B cell (primary cell): ENCODE measurements at regions not wholly inside any gene's neighbourhood (a gene's known extent, or its start where the extent isn't known, plus 50 kb on each side); places are given as distances from the start of the nearest gene placed in this dataset.

Experiments used
- ATAC-seq: fragments of 200-7000 bp; cut with Tn5 transposase; one replicate; pipeline ENCODE4 v1.10.0; 2021; ENCODE audit warnings: low read depth, mild to moderate bottlenecking, moderate number of reproducible peaks, moderate library complexity
- CTCF ChIA-PET: fragments of 350-600 bp; sonication (Branson Sonifier 250); formaldehyde crosslinking; loops from one replicate; lab custom pipeline; 2021; ENCODE audit warnings: antibody characterized with exemption, inconsistent platforms; lab: Charles Lee
- POLR2A ChIA-PET: fragments of 350-600 bp; sonication (Branson Sonifier 250); formaldehyde crosslinking; loops from one replicate; lab custom pipeline; 2021; ENCODE audit warnings: antibody characterized with exemption; lab: Charles Lee
- DNase-seq: peaks from one replicate; pipeline ENCODE4 v3.0.0; 2013
- H2AFZ ChIP-seq: 2 replicates; pipeline ENCODE4 v1.6.1; 2012; ENCODE audit warnings: mild to moderate bottlenecking, low read depth, low read length; ENCODE audit not compliant: insufficient read depth, poor library complexity, severe bottlenecking
- H3K27ac ChIP-seq, 2 donors: 1 replicate in 1 of 2; 2 replicates in 1 of 2; pipeline ENCODE4 v1.5.1; 2012 to 2013; ENCODE audit warnings: low read length in 2 of 2, mild to moderate bottlenecking in 2 of 2, moderate library complexity in 1 of 2
- H3K27me3 ChIP-seq, 4 experiments: fragments of 200-600 bp in 1 of 4; sonication (generic) in 1 of 4; replicated peaks in 1 of 4; 1 replicate in 2 of 4; 2 replicates in 2 of 4; pipeline versions ENCODE4 v1.6.1 to v1.7.0; 2013 to 2016; ENCODE audit warnings: low read length in 3 of 4, mild to moderate bottlenecking in 2 of 4, mixed read lengths in 1 of 4, moderate library complexity in 1 of 4; ENCODE audit not compliant: insufficient read depth in 4 of 4, control insufficient read depth in 3 of 4; ENCODE audit errors: control extremely low read depth in 1 of 4
- H3K36me3 ChIP-seq, 2 experiments: replicated peaks in 1 of 2; 1 replicate in 1 of 2; 2 replicates in 1 of 2; pipeline versions ENCODE4 v1.6.1 to v1.7.1; 2013; ENCODE audit warnings: low read length in 1 of 2; ENCODE audit not compliant: insufficient read depth in 2 of 2, control insufficient read depth in 1 of 2; ENCODE audit errors: control extremely low read depth in 1 of 2, extremely low read depth in 1 of 2
- H3K4me1 ChIP-seq, 2 donors: fragments of 200-600 bp in 1 of 2; sonication (generic) in 1 of 2; 1 replicate in 1 of 2; 2 replicates in 1 of 2; pipeline versions ENCODE4 v1.5.1 to v1.6.1; 2013 to 2017; ENCODE audit warnings: low read length in 2 of 2; ENCODE audit not compliant: control insufficient read depth in 2 of 2, insufficient read depth in 2 of 2
- H3K4me2 ChIP-seq: replicated peaks from 2 replicates; pipeline ENCODE3; 2012; ENCODE audit warnings: mild to moderate bottlenecking, low read depth, low read length; ENCODE audit not compliant: poor library complexity, severe bottlenecking
- H3K4me3 ChIP-seq, 5 experiments: fragments of 200-600 bp in 1 of 5; sonication (generic) in 1 of 5; 1 replicate in 3 of 5; 2 replicates in 2 of 5; pipeline versions ENCODE4 v1.5.1 to v1.7.0; 2011 to 2016; ENCODE audit warnings: low read length in 4 of 5, mild to moderate bottlenecking in 4 of 5, low read depth in 2 of 5, control low read depth in 1 of 5, moderate library complexity in 1 of 5; ENCODE audit not compliant: insufficient read depth in 1 of 5; ENCODE audit errors: control extremely low read depth in 1 of 5, extremely low read depth in 1 of 5
- H3K79me2 ChIP-seq: fragments of 200-600 bp; sonication (generic); one replicate; pipeline ENCODE4 v1.6.0; 2016; ENCODE audit warnings: low read length; ENCODE audit not compliant: control insufficient read depth, insufficient read depth
- H3K9ac ChIP-seq: fragments of 200-600 bp; sonication (generic); 2 replicates; pipeline ENCODE4 v1.6.1; 2017; ENCODE audit warnings: mild to moderate bottlenecking, low read length, moderate library complexity
- H3K9me3 ChIP-seq, 3 donors: one replicate each; pipeline versions ENCODE4 v1.6.1 to v1.7.1; 2013; ENCODE audit warnings: low read length in 2 of 3; ENCODE audit not compliant: control insufficient read depth in 2 of 3, insufficient read depth in 1 of 3; ENCODE audit errors: control extremely low read depth in 1 of 3
- H4K20me1 ChIP-seq: 2 replicates; pipeline ENCODE4 v1.6.0; 2012; ENCODE audit warnings: mild to moderate bottlenecking, low read length; ENCODE audit not compliant: insufficient read depth, control insufficient read depth, poor library complexity, severe bottlenecking
- H3K27ac Mint-ChIP-seq: one replicate; pipeline ENCODE4 v1.8.0; 2021; ENCODE audit warnings: mixed read lengths
- H3K27me3 Mint-ChIP-seq: one replicate; pipeline ENCODE4 v1.8.0; 2021; ENCODE audit warnings: mixed read lengths
- H3K4me1 Mint-ChIP-seq: one replicate; pipeline ENCODE4 v1.8.0; 2021; ENCODE audit warnings: mixed read lengths
- H3K4me3 Mint-ChIP-seq: one replicate; pipeline ENCODE4 v1.8.0; 2021; ENCODE audit warnings: mixed read lengths
- H3K9me3 Mint-ChIP-seq: one replicate; pipeline ENCODE4 v1.8.0; 2022; ENCODE audit warnings: mixed read lengths; ENCODE audit not compliant: insufficient read depth
- EZH2 ChIP-seq: IDR thresholded peaks from 2 replicates; pipeline ENCODE4 v1.6.1; 2012; ENCODE audit warnings: borderline replicate concordance, low read depth, mild to moderate bottlenecking, moderate library complexity, low read length; ENCODE audit not compliant: insufficient read depth, poor library complexity, severe bottlenecking
- WGBS: methylation state at CpG from one replicate; pipeline ENCODE4 v1.1.5; 2013; ENCODE audit warnings: missing lambda C conversion rate; ENCODE audit not compliant: insufficient coverage; 5-methylcytosine and 5-hydroxymethylcytosine counted together
- intact Hi-C: fragments of 100-400 bp; cut with micrococcal nuclease; formaldehyde crosslinking; loops from one replicate; pipeline ENCODE4 v1.10.0; 2022
- TF ChIP-seq, protein P1 (sequence below): fragments of 200-600 bp; IDR thresholded peaks from one replicate; pipeline ENCODE4 v1.8.0; 2022; ENCODE audit warnings: antibody characterized with exemption, mild to moderate bottlenecking

DNA sequence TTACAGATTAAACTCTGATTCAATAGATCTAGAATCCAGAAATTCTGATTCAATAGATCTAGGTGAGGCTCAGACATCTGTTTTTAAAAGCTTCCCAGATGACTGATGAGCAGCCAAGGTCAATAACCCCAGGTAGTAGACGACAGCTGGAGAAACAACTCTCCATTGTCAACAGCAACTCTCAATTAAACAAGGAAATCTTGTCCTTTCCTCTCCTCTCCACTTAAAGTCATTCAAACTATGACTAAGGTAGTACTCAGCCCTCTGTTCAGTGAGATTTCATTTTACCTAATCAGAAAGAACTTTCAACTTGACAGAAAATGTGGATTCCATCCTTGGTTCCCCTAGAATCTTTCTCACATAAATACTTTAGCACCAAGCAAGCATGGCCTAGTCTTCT is 94.6 kb upstream of the SCG2 start:
- ChIA-PET POLR2A (no interaction called here), CTCF (interaction anchor here (1.5 kb wide), 1 partner anchor 954 kb away, joined by 3 read pairs; no protein-coding TSS in a partner anchor)
- H3K9me3 Mint-ChIP-seq = no peaks in the 10 kb centered on the region
- peaks cover 2% of the 10 kb centered on the region for H3K4me1 Mint-ChIP-seq
- H3K4me1 ChIP-seq = no peaks in the 10 kb centered on the region
- H3K4me3 ChIP-seq = no peak overlapping the region
- DNase-seq (no peak), ATAC-seq (no peak)
- H3K27ac ChIP-seq = no peak overlapping the region
- peaks cover 4% of the 10 kb centered on the region for H3K27me3 Mint-ChIP-seq
- no peak overlapping the region for H2AFZ ChIP-seq
- no peak overlapping the region for H3K4me3 Mint-ChIP-seq
- H3K9ac ChIP-seq = no peak overlapping the region
- 63% methylated on average over 1 of the region's 1 CpG for WGBS
- H3K36me3 ChIP-seq = no peaks in the 10 kb centered on the region
- intact Hi-C loops = no loop called here
- no peaks in the 10 kb centered on the region for H3K79me2 ChIP-seq
- no peak overlapping the region for H3K27ac Mint-ChIP-seq
- H3K27me3 ChIP-seq = no peaks in the 10 kb centered on the region
- H3K9me3 ChIP-seq = no peaks in the 10 kb centered on the region
- TF ChIP-seq, protein P1, sequence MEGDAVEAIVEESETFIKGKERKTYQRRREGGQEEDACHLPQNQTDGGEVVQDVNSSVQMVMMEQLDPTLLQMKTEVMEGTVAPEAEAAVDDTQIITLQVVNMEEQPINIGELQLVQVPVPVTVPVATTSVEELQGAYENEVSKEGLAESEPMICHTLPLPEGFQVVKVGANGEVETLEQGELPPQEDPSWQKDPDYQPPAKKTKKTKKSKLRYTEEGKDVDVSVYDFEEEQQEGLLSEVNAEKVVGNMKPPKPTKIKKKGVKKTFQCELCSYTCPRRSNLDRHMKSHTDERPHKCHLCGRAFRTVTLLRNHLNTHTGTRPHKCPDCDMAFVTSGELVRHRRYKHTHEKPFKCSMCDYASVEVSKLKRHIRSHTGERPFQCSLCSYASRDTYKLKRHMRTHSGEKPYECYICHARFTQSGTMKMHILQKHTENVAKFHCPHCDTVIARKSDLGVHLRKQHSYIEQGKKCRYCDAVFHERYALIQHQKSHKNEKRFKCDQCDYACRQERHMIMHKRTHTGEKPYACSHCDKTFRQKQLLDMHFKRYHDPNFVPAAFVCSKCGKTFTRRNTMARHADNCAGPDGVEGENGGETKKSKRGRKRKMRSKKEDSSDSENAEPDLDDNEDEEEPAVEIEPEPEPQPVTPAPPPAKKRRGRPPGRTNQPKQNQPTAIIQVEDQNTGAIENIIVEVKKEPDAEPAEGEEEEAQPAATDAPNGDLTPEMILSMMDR = no peak
- TF ChIP-seq EZH2 = no peak
- no peaks in the 10 kb centered on the region for H4K20me1 ChIP-seq
- H3K4me2 ChIP-seq = no peak overlapping the region

DNA sequence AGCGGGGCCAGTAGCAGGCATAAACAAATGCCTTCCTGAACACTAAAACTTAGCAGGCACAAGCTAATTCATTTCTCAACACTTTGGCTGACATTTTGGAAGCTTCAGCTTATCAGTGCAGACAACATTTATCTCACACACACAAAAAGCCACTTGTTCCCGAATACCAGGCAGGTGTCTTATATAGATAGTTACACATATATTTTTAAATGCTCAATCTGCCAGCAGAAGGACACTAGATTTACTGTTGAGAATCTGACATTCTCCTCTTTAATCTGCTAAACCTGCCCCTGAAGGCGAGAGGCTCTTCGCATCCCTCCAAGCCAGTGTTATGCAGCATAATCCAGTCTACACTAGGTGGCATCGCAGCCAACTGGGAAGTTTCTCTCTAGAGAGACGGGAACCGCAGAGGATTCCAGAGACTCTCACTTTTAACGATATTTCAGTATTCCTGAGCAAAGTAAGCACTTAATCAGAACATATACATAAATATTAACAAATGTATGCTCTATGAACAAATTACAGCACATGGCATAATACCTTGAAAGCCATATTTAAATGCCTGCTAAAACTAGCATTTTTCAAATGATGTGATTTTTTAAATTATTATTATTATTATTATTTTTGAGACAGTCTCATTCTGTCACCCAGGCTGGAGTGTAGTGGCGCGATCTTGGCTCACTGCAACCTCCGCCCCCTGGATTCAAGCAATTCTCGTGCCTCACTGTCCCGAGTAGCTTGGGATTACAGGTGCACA is 90.2 kb upstream of the SCG2 start:
- H3K9ac ChIP-seq = no peak overlapping the region
- no peak for DNase-seq
- CTCF ChIA-PET = interaction anchor here (0.7 kb wide), 1 partner anchor 49 kb away, joined by 3 read pairs; no protein-coding TSS in a partner anchor

More for the DNA sequence above, 90.2 kb upstream of the SCG2 start:
- H3K4me1 ChIP-seq = no peaks in the 10 kb centered on the region
- Mint-ChIP-seq H3K27me3 (peaks cover 7% of the 10 kb centered on the region), H3K27ac (no peak overlapping the region), H3K4me3 (no peak overlapping the region), H3K4me1 (no peaks in the 10 kb centered on the region), H3K9me3 (peaks cover 2% of the 10 kb centered on the region)
- H3K27ac ChIP-seq = no peak overlapping the region
- H3K36me3 ChIP-seq = no peaks in the 10 kb centered on the region
- H3K27me3 ChIP-seq = no peaks in the 10 kb centered on the region
- WGBS = 63% methylated on average over 8 of the region's 13 CpGs
- no peaks in the 10 kb centered on the region for H3K9me3 ChIP-seq
- POLR2A ChIA-PET = no interaction called here
- no peaks in the 10 kb centered on the region for H4K20me1 ChIP-seq
- intact Hi-C loops = no loop called here
- TF ChIP-seq EZH2 = no peak
- TF ChIP-seq, protein P1 = no peak
- H3K4me3 ChIP-seq = no peak overlapping the region
- no peaks in the 10 kb centered on the region for H3K79me2 ChIP-seq
- no peak for ATAC-seq
- H2AFZ ChIP-seq = no peak overlapping the region
- no peak overlapping the region for H3K4me2 ChIP-seq
